BLaER1 treated with 17β-estradiol and CSF1 and Interleukin-3, amounts not matched to agents 10 nM and 100 nM (cell line): ENCODE measurements at regions not wholly inside any gene's neighbourhood (a gene's known extent, or its start where the extent isn't known, plus 50 kb on each side); places are given as distances from the start of the nearest gene placed in this dataset.
"Not testable (repeated sequence)": the region's sequence is repeated elsewhere in the genome, so short reads cannot be mapped to it uniquely, and the experiment has no call there.

Experiments
- H3K27ac ChIP-seq, 11 experiments: shearing (Covaris generic); formaldehyde crosslinking; 2 replicates each; pipeline ENCODE4 v1.8.1; 2022
- H3K27me3 ChIP-seq, 11 experiments: shearing (Covaris generic); formaldehyde crosslinking; 2 replicates each; pipeline ENCODE4 v1.8.1; 2022
- H3K36me3 ChIP-seq, 11 experiments: shearing (Covaris generic); formaldehyde crosslinking; 2 replicates each; pipeline ENCODE4 v1.8.1; 2022
- H3K4me1 ChIP-seq, 10 experiments: shearing (Covaris generic); formaldehyde crosslinking; 2 replicates each; pipeline ENCODE4 v1.8.1; 2022
- H3K4me2 ChIP-seq, 11 experiments: shearing (Covaris generic); formaldehyde crosslinking; 2 replicates each; pipeline ENCODE4 v1.8.1; 2022
- H3K4me3 ChIP-seq, 10 experiments: shearing (Covaris generic); formaldehyde crosslinking; 2 replicates each; pipeline ENCODE4 v1.8.1; 2022
- H3K9ac ChIP-seq, 11 experiments: shearing (Covaris generic); formaldehyde crosslinking; 2 replicates each; pipeline ENCODE4 v1.8.1; 2022
- H3K9me3 ChIP-seq, 11 experiments: shearing (Covaris generic); formaldehyde crosslinking; replicated peaks in 1 of 11; 2 replicates each; pipeline ENCODE4 v1.8.1; 2022
- H4K20me1 ChIP-seq, 11 experiments: shearing (Covaris generic); formaldehyde crosslinking; 2 replicates each; pipeline ENCODE4 v1.8.1; 2022
- Cebpa-rat ChIP-seq, 11 experiments: shearing (Covaris generic); IDR thresholded peaks; 2 replicates each; pipeline ENCODE4 v1.8.1; 2022

- Histone ChIP-seq H3K9ac (no peak overlapping the region), H3K9me3 (no peaks in the 10 kb centered on the region), H4K20me1 (no peaks in the 10 kb centered on the region), H3K4me1 (peaks cover 0 to 8% (median 0%) of the 10 kb centered on the region in 10 experiments; a peak in 5 of 20 replicates), H3K36me3 (no peaks in the 10 kb centered on the region), H3K4me2 (no peak overlapping the region), H3K27ac (no peak overlapping the region), H3K4me3 (no peak overlapping the region), H3K27me3 (peaks cover 0 to 11% (median 0%) of the 10 kb centered on the region in 11 experiments; a peak in 2 of 22 replicates)
- TF ChIP-seq Cebpa-rat (IDR thresholded peaks at IDR 0.05), result no peak
These were observed 548.7 kb upstream of the CADM1 start for GRCh38 chr11:116052603-116053547.

GRCh38 chr11:116051494-116051893 is 547.3 kb upstream of the CADM1 start:
- TF ChIP-seq Cebpa-rat (IDR thresholded peaks at IDR 0.05), result no peak
- H3K4me2 ChIP-seq, result no peak overlapping the region
- no peaks in the 10 kb centered on the region for H3K36me3 ChIP-seq

GRCh38 chr11:116049383-116049782 is 545.2 kb upstream of the CADM1 start:
- no peaks in the 10 kb centered on the region for H3K36me3 ChIP-seq
- no peak overlapping the region for H3K27ac ChIP-seq
- H3K4me2 ChIP-seq, result peak overlapping the region in 3 of 11 experiments; percentile 12 to 19 (median 12); a peak in 2 of 22 replicates
- H3K4me1 ChIP-seq, result peaks cover 0 to 8% (median 0%) of the 10 kb centered on the region in 10 experiments; a peak in 5 of 20 replicates
- no peak overlapping the region for H3K4me3 ChIP-seq
- TF ChIP-seq Cebpa-rat (IDR thresholded peaks at IDR 0.05), result no peak
- H3K9me3 ChIP-seq, result no peaks in the 10 kb centered on the region
- H3K27me3 ChIP-seq, result peaks cover 0 to 2% (median 0%) of the 10 kb centered on the region in 11 experiments; a peak in 1 of 22 replicates
- no peak overlapping the region for H3K9ac ChIP-seq
- no peaks in the 10 kb centered on the region for H4K20me1 ChIP-seq

More at GRCh38 chr11:116051494-116051893, 547.3 kb upstream of the CADM1 start:
- H4K20me1 ChIP-seq, result no peaks in the 10 kb centered on the region
- peaks cover 0 to 8% (median 0%) of the 10 kb centered on the region in 10 experiments; a peak in 5 of 20 replicates for H3K4me1 ChIP-seq
- H3K9me3 ChIP-seq, result no peaks in the 10 kb centered on the region
- no peak overlapping the region for H3K9ac ChIP-seq
- peaks cover 0 to 11% (median 0%) of the 10 kb centered on the region in 11 experiments; a peak in 2 of 22 replicates for H3K27me3 ChIP-seq
- no peak overlapping the region for H3K4me3 ChIP-seq
- H3K27ac ChIP-seq, result no peak overlapping the region

GRCh38 chr11:116046127-116046526 is 541.9 kb upstream of the CADM1 start:
- Histone ChIP-seq H3K4me3 (no peak overlapping the region), H3K9ac (no peak overlapping the region), H3K36me3 (no peaks in the 10 kb centered on the region), H3K27ac (no peak overlapping the region), H3K9me3 (no peaks in the 10 kb centered on the region), H3K4me1 (peaks cover 0 to 10% (median 2%) of the 10 kb centered on the region in 10 experiments; a peak in 7 of 20 replicates), H3K4me2 (no peak overlapping the region), H4K20me1 (no peaks in the 10 kb centered on the region), H3K27me3 (no peaks in the 10 kb centered on the region)
- TF ChIP-seq Cebpa-rat (IDR thresholded peaks at IDR 0.05), result no peak

- no peak for TF ChIP-seq Cebpa-rat (IDR thresholded peaks at IDR 0.05)
- H3K4me3 ChIP-seq, result no peak overlapping the region
- H3K9me3 ChIP-seq, result no peaks in the 10 kb centered on the region
- no peaks in the 10 kb centered on the region for H3K36me3 ChIP-seq
- peaks cover 0 to 10% (median 2%) of the 10 kb centered on the region in 10 experiments; a peak in 7 of 20 replicates for H3K4me1 ChIP-seq
- H4K20me1 ChIP-seq, result no peaks in the 10 kb centered on the region
- H3K27ac ChIP-seq, result no peak overlapping the region
- no peak overlapping the region for H3K9ac ChIP-seq
- no peaks in the 10 kb centered on the region for H3K27me3 ChIP-seq
- H3K4me2 ChIP-seq, result no peak overlapping the region
These were observed 540.7 kb upstream of the CADM1 start for GRCh38 chr11:116044941-116045340.

- TF ChIP-seq Cebpa-rat (IDR thresholded peaks at IDR 0.05), result no peak
- H3K9ac ChIP-seq, result no peak overlapping the region
- no peak overlapping the region; a peak in 1 of 22 replicates for H3K4me2 ChIP-seq
- no peak overlapping the region for H3K27ac ChIP-seq
- H3K9me3 ChIP-seq, result no peaks in the 10 kb centered on the region
- H3K36me3 ChIP-seq, result no peaks in the 10 kb centered on the region
- H3K27me3 ChIP-seq, result no peaks in the 10 kb centered on the region
- no peaks in the 10 kb centered on the region for H4K20me1 ChIP-seq
- no peak overlapping the region for H3K4me3 ChIP-seq
- H3K4me1 ChIP-seq, result peaks cover 0 to 10% (median 2%) of the 10 kb centered on the region in 10 experiments; a peak in 7 of 20 replicates
These were observed 540.3 kb upstream of the CADM1 start for GRCh38 chr11:116044520-116044919.

- TF ChIP-seq Cebpa-rat (IDR thresholded peaks at IDR 0.05), result no peak
- peaks cover 0 to 10% (median 0%) of the 10 kb centered on the region in 10 experiments; a peak in 3 of 20 replicates for H3K4me1 ChIP-seq
- H4K20me1 ChIP-seq, result no peaks in the 10 kb centered on the region
- H3K36me3 ChIP-seq, result no peaks in the 10 kb centered on the region
- H3K9ac ChIP-seq, result no peak overlapping the region
- H3K27ac ChIP-seq, result no peak overlapping the region
- no peak overlapping the region for H3K4me3 ChIP-seq
- H3K9me3 ChIP-seq, result no peaks in the 10 kb centered on the region
- H3K4me2 ChIP-seq, result peak overlapping the region in 2 of 11 experiments; percentile 8 to 31; a peak in 2 of 22 replicates
- H3K27me3 ChIP-seq, result no peaks in the 10 kb centered on the region
These were observed 539.6 kb upstream of the CADM1 start for GRCh38 chr11:116043857-116044256.

GRCh38 chr11:116043059-116043458 is 538.8 kb upstream of the CADM1 start:
- H3K4me3 ChIP-seq, H3K27ac ChIP-seq, H3K4me2 ChIP-seq, H3K9ac ChIP-seq, H3K9me3 ChIP-seq, H3K4me1 ChIP-seq, H3K27me3 ChIP-seq, H4K20me1 ChIP-seq, H3K36me3 ChIP-seq: not testable (repeated sequence)

- Histone ChIP-seq H3K27me3 (no peaks in the 10 kb centered on the region), H3K27ac (no peak overlapping the region), H3K4me1 (peaks cover 0 to 10% (median 0%) of the 10 kb centered on the region in 10 experiments; a peak in 2 of 20 replicates), H3K36me3 (no peaks in the 10 kb centered on the region), H3K9ac (no peak overlapping the region), H3K4me2 (no peak overlapping the region), H3K4me3 (no peak overlapping the region), H4K20me1 (no peaks in the 10 kb centered on the region), H3K9me3 (no peaks in the 10 kb centered on the region)
- no peak for TF ChIP-seq Cebpa-rat (IDR thresholded peaks at IDR 0.05)
These were observed 537.9 kb upstream of the CADM1 start for GRCh38 chr11:116042146-116042545.
